AG09309 (cell line): ENCODE measurements at regions not wholly inside any gene's neighbourhood (a gene's known extent, or its start where the extent isn't known, plus 50 kb on each side); places are given as distances from the start of the nearest gene placed in this dataset.

Source experiments
- DNase-seq: peaks from one replicate; pipeline ENCODE4 v3.0.0-alpha.2; 2010; ENCODE audit warnings: low read depth
- H3K4me3 ChIP-seq: 2 replicates; pipeline ENCODE4 v1.5.1; 2011; ENCODE audit warnings: mild to moderate bottlenecking, low read depth, low read length, moderate library complexity; ENCODE audit not compliant: control insufficient read depth
- CTCF ChIP-seq: IDR thresholded peaks from 2 replicates; pipeline ENCODE4 v1.5.1; 2011; ENCODE audit warnings: mild to moderate bottlenecking, low read depth, low read length, inconsistent platforms; ENCODE audit not compliant: insufficient read depth, control insufficient read depth; ENCODE audit errors: missing control alignments

GRCh38 chr12:88952562-88952942 lies 372.3 kb upstream of the KITLG start:
- TF ChIP-seq CTCF, result no peak
- no peak for DNase-seq

GRCh38 chr12:88951860-88952561 lies 371.7 kb upstream of the KITLG start:
- no peak overlapping the region for H3K4me3 ChIP-seq
- TF ChIP-seq CTCF, result no peak
- no peak for DNase-seq

More at GRCh38 chr12:88952562-88952942, 372.3 kb upstream of the KITLG start:
- H3K4me3 ChIP-seq, result no peak overlapping the region

GRCh38 chr12:88951177-88951576 lies 370.9 kb upstream of the KITLG start:
- no peak for TF ChIP-seq CTCF
- H3K4me3 ChIP-seq, result no peak overlapping the region
- DNase-seq, result no peak

- H3K4me3 ChIP-seq, result no peak overlapping the region
- no peak for DNase-seq
- no peak for TF ChIP-seq CTCF
These were observed 367.3 kb upstream of the KITLG start for GRCh38 chr12:88947486-88948043.

- TF ChIP-seq CTCF, result no peak
- no peak overlapping the region for H3K4me3 ChIP-seq
- DNase-seq, result peak; percentile 76
These were observed 366.2 kb upstream of the KITLG start for GRCh38 chr12:88946372-88946997.

- H3K4me3 ChIP-seq, result no peak overlapping the region
- TF ChIP-seq CTCF, result no peak
- no peak for DNase-seq
These were observed 364.9 kb upstream of the KITLG start for GRCh38 chr12:88945051-88945732.
